GM23248 (cell line): ENCODE measurements at regions not wholly inside any gene's neighbourhood (a gene's known extent, or its start where the extent isn't known, plus 50 kb on each side); places are given as distances from the start of the nearest gene placed in this dataset.
"Not testable (repeated sequence)": the region's sequence is repeated elsewhere in the genome, so short reads cannot be mapped to it uniquely, and the experiment has no call there.

Source experiments
- EZH2 ChIP-seq: fragments of 200-600 bp; sonication (generic); IDR thresholded peaks from 2 replicates; pipeline ENCODE4 v1.6.1; 2018; ENCODE audit warnings: antibody characterized with exemption, mild to moderate bottlenecking; ENCODE audit not compliant: insufficient read depth, poor library complexity, severe bottlenecking
- EZH2phosphoT487 ChIP-seq: fragments of 200-600 bp; sonication (generic); IDR thresholded peaks from 2 replicates; pipeline ENCODE4 v1.6.1; 2018; ENCODE audit warnings: antibody characterized with exemption, moderate library complexity, mild to moderate bottlenecking, low read depth; ENCODE audit not compliant: insufficient read depth

- TF ChIP-seq EZH2, EZH2phosphoT487: not testable (repeated sequence)
Observed at GRCh38 chr9:41073471-41074243, 54.8 kb downstream of the FOXD4L6 start.
